PFSK-1 (cell line): ENCODE measurements at regions not wholly inside any gene's neighbourhood (a gene's known extent, or its start where the extent isn't known, plus 50 kb on each side); places are given as distances from the start of the nearest gene placed in this dataset.

Source experiments
- FOXP2 ChIP-seq: optimal IDR thresholded peaks from 2 replicates; pipeline ENCODE3; 2011; ENCODE audit warnings: borderline replicate concordance, control low read depth, inconsistent platforms; ENCODE audit not compliant: insufficient read depth; ENCODE audit errors: extremely low read length, extremely low read depth
- REST ChIP-seq, 2 experiments: IDR thresholded peaks; 2 replicates each; pipeline versions ENCODE4 v1.6.1 to v1.8.0; 2011 to 2012; ENCODE audit warnings: low read depth in 2 of 2, low read length in 2 of 2, control low read depth in 1 of 2, inconsistent platforms in 1 of 2, mild to moderate bottlenecking in 1 of 2, moderate library complexity in 1 of 2; ENCODE audit not compliant: insufficient read depth in 1 of 2

- TF ChIP-seq FOXP2, result no peak
- no peak for TF ChIP-seq REST (IDR thresholded peaks at IDR 0.05; ENCODE audit: insufficient read depth in 1 of 2, low read depth in 2 of 2, low read length in 2 of 2)
These were observed 355.4 kb upstream of the SOX9 start for GRCh38 chr17:71765437-71765836.
